ENCODE measurements at regions not wholly inside any gene's neighbourhood (a gene's known extent, or its start where the extent isn't known, plus 50 kb on each side); places are given as distances from the start of the nearest gene placed in this dataset.

- no peak for TF ChIP-seq CTCF (IDR thresholded peaks at IDR 0.05)
- no peak for TF ChIP-seq POLR2A (IDR thresholded peaks at IDR 0.05)
- Histone ChIP-seq H3K27ac (peak overlapping the region in 1 of 5 donors; percentile 37), H3K4me1 (replicated peaks in 1 of 2) (no peaks in the 10 kb centered on the region), H3K9me3 (replicated peaks in 1 of 3) (no peaks in the 10 kb centered on the region), H3K36me3 (replicated peaks in 1 of 2) (no peaks in the 10 kb centered on the region), H3K4me3 (peak overlapping the region in 1 of 4 donors; percentile 22), H3K27me3 (no peaks in the 10 kb centered on the region)
- DNase-seq = no peak
- 50 to 85% (median 68%) methylated on average over 1 of the region's 1 CpG for WGBS, 4 donors
- intact Hi-C loops (cut with DNase I) = no loop called here
Observed at GRCh38 chr4:163404080-163404479, 60.4 kb downstream of the NPY5R start.
